Mesothelial cell of epicardium (in vitro differentiated cells): ENCODE measurements at regions not wholly inside any gene's neighbourhood (a gene's known extent, or its start where the extent isn't known, plus 50 kb on each side); places are given as distances from the start of the nearest gene placed in this dataset.
"Not testable (repeated sequence)": the region's sequence is repeated elsewhere in the genome, so short reads cannot be mapped to it uniquely, and the experiment has no call there.

Source experiments
- DNase-seq, 2 experiments: peaks; one replicate each; pipeline ENCODE4 v3.0.0; 2021; ENCODE audit warnings: low spot score in 2 of 2; ENCODE audit not compliant: unreplicated experiment in 2 of 2
- H3K27ac Mint-ChIP-seq: 2 replicates; pipeline ENCODE4 v1.8.0; 2021; ENCODE audit warnings: mixed read lengths
- H3K27me3 Mint-ChIP-seq: 2 replicates; pipeline ENCODE4 v1.8.0; 2021; ENCODE audit warnings: low read depth, mixed read lengths
- H3K36me3 Mint-ChIP-seq: 2 replicates; pipeline ENCODE4 v1.8.0; 2021; ENCODE audit warnings: mixed read lengths
- H3K4me1 Mint-ChIP-seq: 2 replicates; pipeline ENCODE4 v1.8.0; 2021; ENCODE audit warnings: mixed read lengths
- H3K4me3 Mint-ChIP-seq: 2 replicates; pipeline ENCODE4 v1.8.0; 2021; ENCODE audit warnings: mild to moderate bottlenecking, moderate library complexity, mixed read lengths
- H3K9me3 Mint-ChIP-seq: 2 replicates; pipeline ENCODE4 v1.8.0; 2021; ENCODE audit warnings: mixed read lengths
- CTCF ChIP-seq: fragments of 200-600 bp; sonication (generic); IDR thresholded peaks from one replicate; pipeline ENCODE4 v1.5.0; 2021; ENCODE audit warnings: antibody characterized with exemption; ENCODE audit not compliant: unreplicated experiment

GRCh38 chr3:3991598-3991997 lies 192.4 kb downstream of the LRRN1 start:
- no peak overlapping the region for H3K27ac Mint-ChIP-seq
- peaks cover 19% of the 10 kb centered on the region for H3K9me3 Mint-ChIP-seq
- H3K36me3 Mint-ChIP-seq, result peaks cover 8% of the 10 kb centered on the region
- no peak for DNase-seq
- H3K27me3 Mint-ChIP-seq, result no peaks in the 10 kb centered on the region
- TF ChIP-seq CTCF, result no peak
- H3K4me3 Mint-ChIP-seq, result no peak overlapping the region
- no peaks in the 10 kb centered on the region for H3K4me1 Mint-ChIP-seq

- TF ChIP-seq CTCF, result no peak
These were observed 193.2 kb downstream of the LRRN1 start for GRCh38 chr3:3992312-3992874.

GRCh38 chr3:3998140-3998922 lies 199.1 kb downstream of the LRRN1 start:
- Mint-ChIP-seq H3K4me1 (peaks cover 8% of the 10 kb centered on the region), H3K27me3 (no peaks in the 10 kb centered on the region), H3K36me3 (peaks cover 8% of the 10 kb centered on the region), H3K9me3 (peaks cover 27% of the 10 kb centered on the region), H3K27ac (no peak overlapping the region), H3K4me3 (no peak overlapping the region)
- no peak for DNase-seq
- no peak for TF ChIP-seq CTCF

More at GRCh38 chr3:3992312-3992874, 193.2 kb downstream of the LRRN1 start:
- H3K27ac Mint-ChIP-seq, result no peak overlapping the region
- peaks cover 8% of the 10 kb centered on the region for H3K36me3 Mint-ChIP-seq
- H3K27me3 Mint-ChIP-seq, result no peaks in the 10 kb centered on the region
- no peak overlapping the region for H3K4me3 Mint-ChIP-seq
- H3K4me1 Mint-ChIP-seq, result no peaks in the 10 kb centered on the region
- H3K9me3 Mint-ChIP-seq, result peaks cover 24% of the 10 kb centered on the region
- no peak for DNase-seq

GRCh38 chr3:3999340-3999739 lies 200.1 kb downstream of the LRRN1 start:
- not testable (repeated sequence) for H3K4me1 Mint-ChIP-seq, H3K27ac Mint-ChIP-seq, H3K36me3 Mint-ChIP-seq, H3K27me3 Mint-ChIP-seq, DNase-seq, H3K4me3 Mint-ChIP-seq
- peaks cover 27% of the 10 kb centered on the region for H3K9me3 Mint-ChIP-seq

GRCh38 chr3:4001976-4002375 lies 202.7 kb downstream of the LRRN1 start:
- H3K27ac Mint-ChIP-seq, result no peak overlapping the region

More at GRCh38 chr3:4001976-4002375, 202.7 kb downstream of the LRRN1 start:
- Mint-ChIP-seq H3K4me1 (peaks cover 13% of the 10 kb centered on the region), H3K36me3 (no peaks in the 10 kb centered on the region), H3K27me3 (no peaks in the 10 kb centered on the region), H3K9me3 (peaks cover 4% of the 10 kb centered on the region), H3K4me3 (no peak overlapping the region)
- DNase-seq, result no peak
- TF ChIP-seq CTCF, result no peak
